Stimulated activated CD8-positive, alpha-beta memory T cell treated with anti-CD3 and anti-CD28 coated beads, Interleukin-12 subunit alpha, Interleukin-12 subunit beta, amount 100 ng/mL, for 1 hour (primary cell): ENCODE measurements at regions not wholly inside any gene's neighbourhood (a gene's known extent, or its start where the extent isn't known, plus 50 kb on each side); places are given as distances from the start of the nearest gene placed in this dataset.

Source experiments
- DNase-seq: peaks from one replicate; pipeline ENCODE4 v3.0.0-alpha.2; 2020; ENCODE audit warnings: low read depth

DNA sequence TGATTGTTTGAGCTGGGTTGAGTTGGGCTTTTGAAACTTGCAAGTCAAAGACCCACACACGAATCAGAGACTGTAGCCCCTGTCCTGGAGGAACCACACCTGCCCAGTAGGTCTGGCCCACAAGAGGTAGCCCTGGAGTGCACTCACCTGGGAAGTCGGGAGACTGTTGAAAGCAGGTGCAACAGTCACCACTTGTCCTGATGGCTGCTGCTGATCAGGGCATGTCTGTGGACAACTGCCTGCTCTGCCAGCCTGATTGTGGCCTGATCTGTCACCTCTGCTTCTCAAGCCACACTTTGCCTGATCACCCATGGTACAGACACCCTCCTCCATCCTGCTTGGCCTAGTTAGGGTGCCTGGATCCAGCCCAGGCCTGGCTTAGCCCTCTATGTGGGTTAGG is 105.0 kb upstream of the HAAO start:
- no peak for DNase-seq

DNA sequence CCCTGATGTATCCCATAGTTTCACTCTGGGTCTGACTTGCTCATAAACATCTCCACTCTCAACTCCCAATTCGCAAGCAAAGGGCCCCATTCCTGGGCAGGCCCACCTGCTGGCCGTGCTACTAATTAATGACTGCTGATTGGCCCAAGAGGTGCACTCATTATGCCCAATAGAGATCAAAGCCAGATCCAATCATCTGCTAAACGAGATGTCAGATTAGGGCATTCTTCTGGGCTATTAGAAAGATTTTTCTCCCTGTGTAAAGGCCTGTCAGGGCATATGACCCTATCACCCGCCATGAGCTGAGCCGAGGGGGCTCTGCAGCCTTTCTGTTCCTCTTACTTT is 103.4 kb upstream of the HAAO start:
- DNase-seq, result no peak

DNA sequence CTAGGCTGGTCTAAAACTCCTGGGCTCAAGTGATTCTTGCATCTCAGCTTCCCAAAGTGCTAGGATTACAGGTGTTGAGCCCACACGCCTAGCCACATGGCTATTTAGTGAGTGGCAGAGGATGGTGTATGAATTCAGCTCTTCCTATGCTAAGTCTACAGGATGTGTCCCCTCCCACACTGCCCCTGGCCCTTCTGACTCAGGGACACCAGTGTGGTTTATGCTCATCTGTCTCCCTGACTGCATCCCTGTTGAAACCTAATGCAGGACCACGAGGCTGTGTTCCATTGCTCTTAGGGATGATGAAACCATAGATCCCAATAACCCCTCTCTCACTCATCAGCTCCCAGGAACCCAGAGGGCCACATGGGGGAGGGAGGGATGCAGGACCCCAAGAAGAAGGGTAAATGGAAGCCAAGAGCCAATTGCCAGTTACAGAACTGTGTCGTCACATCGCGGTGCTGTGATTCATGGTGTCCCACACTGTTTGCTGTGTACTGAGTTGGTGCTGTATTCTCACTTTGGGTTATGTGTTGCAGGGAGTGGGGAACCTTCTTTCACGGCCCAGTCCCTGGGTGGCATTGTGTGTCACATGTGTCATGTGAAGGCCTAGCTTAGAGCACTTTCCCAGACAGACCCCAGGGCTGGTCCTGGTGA is 102.9 kb upstream of the HAAO start:
- no peak for DNase-seq

DNA sequence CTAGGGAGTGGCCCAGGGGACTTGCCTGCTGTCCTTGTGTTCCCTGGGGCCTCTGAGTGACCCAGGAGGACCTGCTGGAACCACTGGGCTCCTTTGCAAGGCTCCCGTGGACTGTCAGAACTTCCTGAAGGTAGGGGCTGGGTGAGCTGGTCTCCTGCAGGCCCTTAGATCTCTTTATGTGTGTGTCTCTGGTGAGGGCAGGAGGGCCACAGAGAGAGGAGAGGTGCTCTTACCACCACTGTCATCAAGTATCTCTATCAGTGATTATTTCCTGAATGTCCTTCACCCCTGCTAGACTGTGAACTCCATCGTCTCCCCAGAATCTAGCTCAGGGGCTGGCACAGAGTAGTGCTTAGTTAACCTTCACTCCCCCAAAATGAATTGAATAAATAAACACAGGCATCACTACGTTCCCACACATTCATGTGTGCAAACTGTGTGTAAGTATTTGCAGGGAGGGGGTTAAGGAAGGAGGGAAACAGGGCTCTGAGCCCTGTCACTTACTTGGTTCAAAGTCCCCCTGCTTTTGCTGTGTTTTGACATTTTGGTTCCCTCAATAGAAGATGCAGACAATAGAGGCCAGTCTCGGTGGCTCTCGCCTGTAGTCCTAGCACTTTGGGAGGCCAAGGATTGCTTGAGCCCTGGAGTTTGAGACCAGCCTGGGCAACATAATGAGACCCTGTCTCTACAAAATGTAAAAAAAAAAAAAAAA is 100.8 kb upstream of the HAAO start:
- no peak for DNase-seq

DNA sequence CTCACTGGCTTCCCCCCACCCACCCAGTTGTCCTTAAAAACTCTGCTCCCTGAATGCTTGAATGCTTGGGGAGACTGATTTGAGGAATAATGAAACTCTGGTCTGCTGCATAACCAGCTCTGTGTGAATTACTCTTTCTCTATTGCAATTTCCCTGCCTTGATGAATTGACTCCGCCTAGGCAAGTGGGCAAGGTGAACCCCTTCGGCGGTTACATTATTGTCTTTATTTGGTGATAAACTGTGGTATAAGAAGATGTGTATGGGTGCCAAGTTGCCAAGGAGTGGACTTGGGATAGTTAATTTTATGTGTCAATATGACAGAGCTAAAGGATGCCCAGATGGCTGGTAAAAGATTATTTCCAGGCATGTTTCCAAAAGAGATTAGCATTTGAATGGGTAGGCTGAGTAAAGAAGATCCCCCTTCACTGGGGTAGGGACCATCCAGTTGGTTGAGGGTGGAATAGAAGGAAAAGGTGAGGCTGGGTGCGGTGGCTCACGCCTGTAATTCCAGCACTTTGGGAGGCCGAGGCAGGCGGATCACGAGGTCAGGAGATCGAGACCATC is 98.5 kb upstream of the HAAO start:
- no peak for DNase-seq

DNA sequence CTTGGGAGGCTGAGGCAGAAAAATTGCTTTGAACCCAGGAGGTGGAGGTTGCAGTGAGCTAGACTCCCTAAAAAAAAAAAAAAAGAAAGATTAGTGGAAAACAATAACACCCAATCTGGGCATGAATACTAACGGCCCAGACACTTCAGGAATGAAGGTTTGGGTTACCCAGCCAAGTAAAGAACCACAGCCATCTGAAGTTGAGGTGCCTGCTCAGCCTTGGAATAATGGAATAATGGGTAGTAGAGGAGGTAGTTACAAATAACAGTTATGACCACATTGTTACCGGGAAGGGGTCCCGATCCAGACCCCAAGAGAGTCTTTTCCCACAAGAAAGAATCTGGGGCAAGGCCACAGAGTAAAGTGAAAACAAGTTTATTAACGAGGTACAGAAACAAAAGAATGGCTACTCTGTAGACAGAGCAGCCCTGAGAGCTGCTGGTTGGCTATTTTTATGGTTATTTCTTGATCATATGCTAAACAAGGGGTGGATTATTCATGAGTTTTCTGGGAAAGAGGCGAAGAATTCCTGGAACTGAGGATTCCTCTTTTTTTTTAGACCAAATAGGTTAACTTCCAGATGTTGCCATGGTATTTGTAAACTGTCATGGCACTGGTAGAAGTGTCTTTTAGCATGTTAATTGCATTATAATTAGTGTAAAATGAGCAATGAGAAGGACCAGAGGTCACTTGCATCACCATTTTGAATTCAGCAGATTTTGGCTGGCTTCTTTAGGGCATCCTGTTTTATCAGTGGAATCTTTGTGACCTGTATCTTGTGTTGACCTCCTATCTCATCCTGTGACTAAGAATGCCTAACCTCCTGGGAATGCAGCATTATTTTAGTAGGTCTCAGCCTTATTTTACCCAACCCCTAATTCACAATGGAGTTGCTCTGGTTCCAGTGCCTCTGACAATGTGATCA is 96.2 kb upstream of the HAAO start:
- no peak for DNase-seq

DNA sequence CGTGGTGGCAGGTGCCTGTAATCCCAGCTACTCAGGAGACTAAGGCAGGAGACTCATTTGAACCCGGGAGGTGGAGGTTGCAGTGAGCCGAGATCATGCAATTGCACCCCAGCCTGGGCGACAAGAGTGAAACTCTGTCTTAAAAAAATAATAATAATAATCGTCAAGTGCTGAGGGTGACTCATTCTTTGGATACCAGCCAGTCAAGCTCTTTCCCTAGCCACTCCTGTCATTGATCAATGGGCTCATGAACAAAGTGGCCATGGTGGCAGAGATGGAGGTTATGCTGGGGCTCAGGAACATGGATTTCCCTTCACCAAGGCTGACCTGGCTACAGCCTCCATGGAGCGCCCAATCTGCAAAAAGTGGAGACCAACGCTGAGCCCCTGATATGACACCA is 94.5 kb upstream of the HAAO start:
- DNase-seq, result no peak

DNA sequence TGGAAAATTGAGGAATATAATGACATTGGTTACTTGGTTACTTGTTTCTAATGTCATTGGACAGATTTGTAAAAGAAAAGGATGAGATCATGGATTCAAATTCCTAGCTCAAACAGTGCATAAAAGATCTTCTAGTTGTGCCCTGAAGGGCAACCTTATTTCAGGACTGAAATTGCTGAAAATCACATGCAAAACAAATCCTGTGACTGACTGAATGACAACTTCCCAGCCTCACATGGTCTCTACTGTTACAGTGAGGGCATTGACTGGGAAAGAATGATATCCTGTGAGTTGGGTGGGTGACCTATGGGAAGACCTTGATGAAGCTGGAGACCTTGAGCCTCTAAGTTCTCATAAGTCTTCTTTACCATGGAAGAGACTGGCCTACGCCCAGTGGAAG is 90.4 kb upstream of the HAAO start:
- DNase-seq, result no peak

DNA sequence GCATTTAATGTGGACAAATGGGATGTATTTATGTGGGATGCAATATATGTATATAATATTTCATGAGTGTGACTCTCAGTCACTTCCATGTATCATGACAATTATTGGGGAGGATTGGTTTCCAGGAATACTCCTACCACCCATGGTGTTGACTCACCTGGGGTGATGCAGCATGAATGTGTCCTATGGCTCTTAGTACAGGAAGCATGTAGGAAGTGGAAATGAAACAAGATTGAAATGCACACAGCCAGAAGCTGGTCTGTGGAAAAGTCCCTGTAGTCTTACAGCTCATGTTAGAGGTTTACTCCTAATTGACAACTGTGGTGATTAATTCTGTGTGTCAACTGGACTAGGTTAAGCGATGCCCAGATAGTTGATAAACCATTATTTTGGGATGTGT is 89.3 kb upstream of the HAAO start:
- no peak for DNase-seq

DNA sequence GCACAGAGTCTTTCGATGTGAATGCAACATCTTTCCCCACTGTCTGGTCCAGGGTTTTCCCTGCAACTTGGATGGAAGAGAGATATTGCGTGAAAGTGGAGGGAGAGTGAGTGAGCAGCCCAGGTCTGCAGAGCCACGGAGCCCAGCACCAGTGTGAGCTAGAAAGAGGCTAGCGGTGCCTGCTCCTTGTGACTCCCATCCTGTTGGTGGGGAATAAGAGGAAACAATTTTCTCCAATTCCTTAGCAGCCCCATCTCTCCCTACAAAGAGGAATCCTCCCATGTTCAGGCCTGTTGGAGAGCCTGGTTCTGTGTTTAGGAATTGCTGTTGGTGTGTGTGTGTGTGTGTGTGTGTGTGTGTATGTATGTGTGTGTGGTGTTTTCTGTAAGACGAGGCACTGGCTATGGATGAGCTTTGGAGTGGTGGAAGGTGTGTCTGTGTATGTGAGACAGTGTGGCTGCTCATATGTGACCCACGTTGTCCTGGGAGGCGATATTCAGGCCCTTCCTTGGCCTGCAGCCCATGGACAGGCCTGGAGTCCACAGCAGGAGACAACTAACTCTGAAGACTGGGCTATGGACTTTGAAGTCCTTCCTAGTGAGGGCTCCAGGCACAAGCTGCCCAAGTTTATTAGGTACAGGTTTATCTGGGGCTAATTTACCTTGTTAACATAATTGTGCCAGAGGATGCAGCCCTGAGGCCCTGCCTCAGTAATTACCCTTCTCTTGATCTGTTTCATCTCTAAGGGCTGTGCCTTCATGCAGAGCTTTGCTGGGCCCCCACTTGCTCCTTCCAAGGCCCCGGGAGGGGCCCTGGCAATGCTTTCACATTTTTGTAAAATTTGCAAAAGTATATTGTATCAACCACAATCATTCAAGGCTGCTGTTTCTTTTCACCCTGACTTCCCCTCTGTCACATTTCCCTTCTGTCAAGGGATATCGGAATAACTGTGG is 88.6 kb upstream of the HAAO start:
- no peak for DNase-seq

DNA sequence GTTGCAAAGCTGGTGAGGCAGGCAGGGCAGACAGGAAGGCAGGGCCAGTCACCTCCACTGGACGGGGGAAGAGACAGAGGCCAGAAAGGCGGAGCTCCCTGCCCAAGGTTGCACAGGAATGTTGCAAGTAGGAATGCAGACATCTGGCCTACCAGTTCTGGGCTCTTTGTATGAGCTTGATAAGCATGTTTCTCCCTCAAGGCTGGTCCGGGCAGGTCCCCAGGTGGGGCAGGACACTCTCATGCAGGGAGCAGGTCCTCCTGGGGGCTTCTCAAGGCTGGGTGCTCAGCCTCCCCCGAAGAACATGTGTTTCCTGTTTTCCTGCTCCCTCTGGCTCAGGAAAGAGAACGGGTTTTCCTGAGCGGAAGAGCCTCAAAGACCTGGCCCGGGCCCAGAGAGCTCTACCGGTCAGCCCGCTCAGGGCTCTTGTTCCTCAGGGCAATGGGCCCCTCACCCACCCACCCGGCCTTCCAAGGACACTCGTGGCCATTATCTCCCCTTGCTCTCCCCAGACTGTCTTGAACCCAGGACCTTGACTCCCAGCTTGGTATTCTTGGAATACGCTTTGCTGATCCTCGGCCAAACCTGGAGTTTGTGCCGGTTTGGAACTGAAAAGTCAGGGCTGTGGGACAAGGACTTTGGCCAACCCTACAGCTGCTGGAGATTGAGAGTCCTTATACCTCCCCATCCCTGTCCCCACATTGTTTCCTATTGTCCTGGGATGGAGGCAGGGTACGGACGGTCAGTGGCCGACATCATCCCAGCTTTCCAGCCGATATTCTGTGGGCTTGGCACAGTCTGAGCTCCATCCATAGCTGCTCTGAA is 87.7 kb upstream of the HAAO start:
- no peak for DNase-seq

DNA sequence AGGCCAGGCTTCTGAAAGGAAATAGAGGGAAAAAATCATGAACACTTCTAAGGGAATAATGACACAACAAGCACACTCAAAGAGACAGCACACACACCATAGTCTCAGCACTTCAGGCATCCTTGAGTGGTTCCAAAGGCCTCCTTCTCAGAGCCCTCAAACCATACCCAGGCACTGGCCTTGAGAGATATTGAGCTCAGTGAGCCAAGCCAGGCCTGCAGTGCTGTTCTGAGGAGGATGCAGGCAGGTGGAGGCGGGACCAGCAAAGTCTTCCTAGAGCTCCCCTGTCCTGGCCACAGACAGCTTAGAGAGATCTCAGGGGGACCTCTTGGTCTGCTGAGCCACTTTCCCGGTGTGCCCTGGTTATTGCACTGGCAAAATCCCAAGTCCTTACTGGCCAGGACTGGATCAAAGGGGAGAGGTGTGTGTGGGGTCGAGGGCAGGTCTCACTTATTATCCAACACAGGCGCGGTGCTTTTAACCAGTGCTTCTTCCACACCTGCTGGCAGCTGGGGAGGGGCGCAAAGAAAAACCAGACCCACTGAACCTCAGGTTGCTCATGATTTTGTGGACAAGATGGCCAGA is 86.8 kb upstream of the HAAO start:
- DNase-seq, result no peak

DNA sequence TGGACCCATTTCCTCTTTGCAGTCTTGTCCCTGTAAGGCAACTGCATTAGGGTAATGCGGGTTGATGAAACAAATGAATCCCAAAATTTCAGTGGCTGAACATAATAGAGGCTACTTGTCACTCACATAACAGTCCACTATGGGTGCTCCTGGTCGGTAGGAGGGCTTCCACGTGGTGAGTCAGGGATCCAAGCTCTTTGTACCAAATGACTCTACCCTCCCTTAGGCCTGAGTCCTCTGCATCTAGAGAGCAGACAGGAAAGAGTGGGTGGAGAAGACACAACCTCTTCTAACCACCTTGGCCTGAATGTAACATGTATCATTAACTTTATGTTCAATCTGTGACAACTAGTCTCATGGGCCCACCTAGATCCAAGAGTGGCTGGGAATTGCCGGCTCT is 86.2 kb upstream of the HAAO start:
- DNase-seq, result no peak

DNA sequence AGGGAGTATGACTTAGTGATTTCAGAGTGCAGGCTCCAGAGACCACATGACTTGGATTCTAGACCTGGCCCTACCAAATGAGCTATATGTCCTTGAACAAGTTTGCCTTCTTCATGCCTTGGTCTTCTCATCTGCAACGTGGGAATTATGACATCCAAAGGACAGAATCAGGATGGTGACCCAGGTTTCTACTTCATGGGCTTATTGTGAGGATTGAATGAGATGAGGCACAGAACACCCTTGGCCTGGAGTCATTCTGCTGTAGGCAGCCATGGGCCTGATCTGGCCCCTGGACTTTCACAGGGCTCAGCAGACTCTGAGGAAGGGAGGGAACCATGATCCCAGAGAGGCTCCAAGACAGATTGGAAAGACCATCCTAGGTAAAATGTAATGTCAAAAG is 85.6 kb upstream of the HAAO start:
- DNase-seq, result no peak

DNA sequence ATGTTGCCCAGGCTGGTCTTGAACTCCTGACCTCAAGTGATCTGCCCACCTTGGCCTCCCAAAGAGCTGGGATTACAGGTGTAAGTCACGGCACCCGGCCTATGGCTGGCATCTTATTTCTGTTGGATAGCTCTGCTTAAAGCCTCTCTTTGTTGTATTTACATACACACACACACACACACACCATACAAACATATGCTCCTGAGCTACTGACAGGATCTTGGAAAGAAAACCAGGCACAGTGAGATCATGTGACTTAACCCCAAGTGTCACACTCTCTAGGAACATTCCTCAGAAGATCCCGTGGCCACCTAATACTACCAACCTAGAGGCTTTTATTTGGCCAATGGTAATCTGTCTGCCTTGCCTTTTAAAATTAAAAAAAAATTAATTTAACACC is 85.1 kb upstream of the HAAO start:
- no peak for DNase-seq

DNA sequence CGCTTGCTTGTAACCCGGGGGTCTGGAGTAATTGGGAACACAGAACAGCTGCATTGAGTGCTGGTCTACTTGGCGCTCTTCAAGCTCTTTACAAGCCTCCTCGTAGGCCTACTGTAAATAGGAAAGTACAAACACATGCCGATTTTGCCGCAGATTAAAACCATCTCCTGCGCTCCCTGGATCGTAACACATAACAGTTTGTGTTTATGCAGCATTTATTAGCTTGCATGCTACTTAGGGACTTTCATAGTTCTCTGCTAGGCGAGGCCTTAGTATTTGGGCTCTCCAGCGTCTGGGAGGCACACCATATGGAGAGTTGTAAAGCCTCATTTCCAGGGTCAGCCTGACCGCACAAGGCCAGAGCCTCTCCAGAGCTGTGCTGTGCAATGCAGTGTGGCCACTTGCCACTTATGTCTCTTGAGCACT is 84.0 kb upstream of the HAAO start:
- no peak for DNase-seq

DNA sequence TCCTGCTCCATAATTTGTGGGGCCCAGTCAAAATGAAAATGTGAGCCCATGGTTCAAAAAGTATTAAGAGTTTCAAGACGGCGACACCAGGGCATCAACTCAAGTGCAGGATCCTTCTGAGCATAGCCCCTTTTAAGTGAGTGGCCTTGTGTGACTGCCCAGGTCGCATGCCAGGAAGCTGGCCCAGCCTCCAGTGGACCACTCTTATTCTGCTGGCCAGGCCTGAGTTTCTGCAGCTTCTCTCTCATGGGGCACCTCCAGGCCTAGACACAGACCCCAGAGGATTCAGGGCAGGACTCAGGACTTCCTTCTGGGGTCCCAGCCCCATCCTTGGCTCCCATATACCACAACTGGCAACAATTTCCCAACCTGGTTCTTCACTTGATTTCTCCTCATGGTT is 83.5 kb upstream of the HAAO start:
- DNase-seq, result no peak

DNA sequence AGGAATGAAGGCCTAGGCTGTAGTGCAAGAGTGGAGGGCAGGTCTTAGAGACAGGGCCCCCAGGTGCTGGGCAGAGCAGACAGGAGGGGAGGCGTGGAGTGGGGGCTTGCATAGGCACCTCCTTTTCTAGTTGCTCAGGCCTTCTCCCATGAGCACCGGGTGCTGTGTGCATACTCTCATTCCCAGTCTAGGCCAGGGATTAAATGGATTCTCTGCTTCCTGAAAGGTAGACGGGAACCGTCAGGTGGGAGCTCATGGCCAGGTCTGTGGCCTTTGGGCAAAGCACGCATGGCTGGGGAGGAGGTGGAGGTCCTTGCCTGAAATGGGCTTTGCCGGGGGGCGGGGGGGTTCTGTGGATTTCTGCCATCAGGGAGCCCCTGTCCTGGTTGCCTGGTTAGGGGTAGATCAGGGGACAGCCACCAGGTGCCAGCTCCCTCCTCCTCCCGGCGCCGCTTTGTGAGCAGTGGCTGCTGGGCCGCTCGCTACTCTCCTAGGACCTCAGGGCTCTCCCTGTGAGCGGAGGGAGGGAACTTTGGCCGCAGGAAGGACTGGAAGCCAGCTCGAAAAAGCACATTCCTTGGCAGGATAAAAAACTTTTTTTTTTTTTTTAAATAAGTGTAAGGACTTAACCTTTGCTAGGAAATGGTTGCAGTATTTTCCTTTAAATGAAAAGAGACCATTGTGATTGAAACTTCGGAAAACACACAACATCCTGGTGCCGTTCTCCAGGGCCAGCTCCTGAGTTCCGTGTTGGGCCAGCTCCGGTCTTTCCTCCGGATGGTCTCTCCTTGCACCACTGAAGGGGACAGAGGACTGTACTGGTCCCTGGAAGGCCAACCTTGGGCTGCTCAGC is 82.8 kb upstream of the HAAO start:
- DNase-seq, result no peak

DNA sequence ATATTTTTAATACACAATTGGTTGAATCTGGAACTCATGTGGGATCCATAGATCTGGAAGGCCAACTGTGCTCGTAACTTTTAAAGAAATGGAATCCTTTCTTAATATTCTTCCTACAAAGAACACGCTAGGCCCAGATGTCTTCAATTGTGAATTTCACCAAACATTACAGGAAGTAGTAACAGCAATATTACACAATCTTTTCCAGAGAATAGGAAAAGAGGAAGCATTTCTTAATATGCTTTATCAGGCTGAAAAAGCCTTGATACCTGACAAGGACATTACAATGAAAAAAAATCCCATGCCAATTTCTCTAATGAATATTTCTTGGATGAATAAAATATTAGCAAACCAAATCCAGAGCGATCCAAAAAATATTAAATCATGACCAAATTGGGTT is 80.3 kb upstream of the HAAO start:
- no peak for DNase-seq
